HG03558 (cell line): ENCODE measurements at regions not wholly inside any gene's neighbourhood (a gene's known extent, or its start where the extent isn't known, plus 50 kb on each side); places are given as distances from the start of the nearest gene placed in this dataset.
"Not testable (repeated sequence)": the region's sequence is repeated elsewhere in the genome, so short reads cannot be mapped to it uniquely, and the experiment has no call there.

Source experiments
- ATAC-seq: cut with Tn5 transposase; IDR thresholded peaks from one replicate; pipeline ENCODE4 v1.9.1; 2021; ENCODE audit warnings: moderate number of reproducible peaks; ENCODE audit not compliant: unreplicated experiment; ENCODE audit errors: extremely low read depth

DNA sequence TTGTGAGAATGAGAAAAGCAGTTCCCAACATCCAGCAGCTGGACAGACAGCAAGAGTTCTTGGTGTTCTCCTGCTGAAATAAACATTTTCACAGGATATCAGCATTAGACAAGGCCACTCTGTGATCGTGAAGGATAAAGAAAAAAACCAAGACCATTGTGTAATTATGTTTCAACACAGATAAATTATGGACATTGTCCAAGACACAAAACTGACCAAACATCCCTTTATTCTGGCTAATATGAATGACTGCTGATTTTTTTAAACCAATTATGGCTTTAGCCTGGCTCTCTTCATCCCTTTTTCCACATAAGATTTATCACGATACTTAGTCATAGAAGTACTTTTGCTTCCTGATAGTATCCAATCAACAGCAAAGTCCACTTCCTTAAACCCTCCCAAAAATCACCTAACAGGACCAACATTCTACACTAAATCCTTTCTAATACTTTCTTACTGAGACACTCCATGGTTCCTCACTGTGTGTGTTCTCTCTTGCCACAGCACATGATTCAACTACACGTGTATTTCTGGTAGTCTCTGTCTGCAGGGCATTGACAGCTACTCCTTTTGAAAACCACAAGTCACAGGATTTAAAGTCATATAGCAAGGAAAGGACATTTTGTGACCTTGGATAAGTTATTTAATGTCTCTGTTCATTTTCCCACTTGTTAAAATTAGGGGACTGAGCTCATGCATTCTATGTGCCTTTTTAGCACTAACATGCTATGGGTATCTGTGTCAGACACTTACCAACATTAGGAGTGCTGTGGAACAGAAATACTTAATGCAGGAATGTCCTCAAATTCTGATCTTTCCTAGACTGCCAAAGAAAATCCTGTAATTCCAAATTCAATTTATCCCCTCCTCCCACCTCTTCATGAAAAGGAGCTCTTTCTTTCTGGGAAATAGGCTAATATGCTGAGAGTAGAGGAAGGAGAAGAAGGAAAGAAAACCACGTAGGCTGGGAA is 137.2 kb upstream of the PGRMC2 start:
- no peak for ATAC-seq

DNA sequence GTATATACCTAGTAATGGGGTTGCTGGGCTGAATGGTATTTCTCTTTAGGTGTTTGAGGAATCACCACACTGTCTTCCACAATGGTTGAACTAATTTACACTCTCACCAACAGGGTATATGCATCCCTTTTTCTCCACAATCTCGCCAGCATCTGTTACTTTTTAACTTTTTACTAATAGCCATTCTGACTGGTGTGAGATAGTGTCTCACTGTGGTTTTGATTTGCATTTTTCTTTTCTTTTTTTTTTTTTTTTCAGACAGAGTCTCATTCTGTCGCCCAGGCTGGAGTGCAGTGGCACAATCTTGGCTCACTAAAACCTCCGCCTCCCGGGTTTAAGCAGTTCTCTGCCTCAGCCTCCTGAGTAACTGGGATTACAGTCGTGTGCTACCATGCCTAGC is 134.7 kb upstream of the PGRMC2 start:
- ATAC-seq, result not testable (repeated sequence)

DNA sequence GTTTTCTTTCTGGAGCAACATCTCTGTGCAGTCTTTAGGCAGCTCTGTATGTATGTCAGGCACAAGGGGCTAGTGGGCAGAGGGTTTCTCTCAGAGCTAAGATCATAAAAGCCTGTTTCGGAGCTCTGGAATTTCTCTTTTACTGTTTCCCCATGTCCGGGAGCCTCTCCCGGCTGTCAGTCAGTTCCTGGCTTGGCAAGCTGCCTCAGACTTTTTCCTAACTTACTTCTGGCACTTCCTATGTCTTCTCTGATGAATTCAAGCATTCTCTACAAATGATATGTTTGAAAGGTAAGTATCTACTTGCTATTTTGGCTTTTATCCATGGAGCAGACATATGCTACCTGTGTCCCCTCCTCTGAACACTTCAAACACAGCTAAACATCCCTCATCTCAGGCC is 129.3 kb upstream of the PGRMC2 start:
- no peak for ATAC-seq

DNA sequence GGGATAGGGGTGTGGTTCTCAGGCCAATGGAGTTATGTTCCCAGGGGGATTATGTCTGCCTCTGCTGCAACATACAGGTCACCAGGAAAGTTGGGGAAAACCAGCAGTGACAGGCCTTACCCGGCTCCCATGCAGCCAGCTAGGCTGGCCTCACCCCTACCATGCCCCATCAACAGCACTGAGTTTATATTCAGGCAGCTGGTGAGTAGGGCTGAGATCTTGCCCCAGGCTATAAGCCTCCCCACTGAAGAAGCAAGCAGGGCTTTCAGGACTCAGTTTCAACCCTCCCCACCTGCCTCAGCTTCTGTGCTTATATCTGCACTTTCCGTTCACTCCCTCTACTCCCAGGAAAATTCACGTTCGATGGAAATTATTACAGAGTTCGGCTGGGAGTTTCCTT is 122.4 kb upstream of the PGRMC2 start:
- ATAC-seq, result no peak

DNA sequence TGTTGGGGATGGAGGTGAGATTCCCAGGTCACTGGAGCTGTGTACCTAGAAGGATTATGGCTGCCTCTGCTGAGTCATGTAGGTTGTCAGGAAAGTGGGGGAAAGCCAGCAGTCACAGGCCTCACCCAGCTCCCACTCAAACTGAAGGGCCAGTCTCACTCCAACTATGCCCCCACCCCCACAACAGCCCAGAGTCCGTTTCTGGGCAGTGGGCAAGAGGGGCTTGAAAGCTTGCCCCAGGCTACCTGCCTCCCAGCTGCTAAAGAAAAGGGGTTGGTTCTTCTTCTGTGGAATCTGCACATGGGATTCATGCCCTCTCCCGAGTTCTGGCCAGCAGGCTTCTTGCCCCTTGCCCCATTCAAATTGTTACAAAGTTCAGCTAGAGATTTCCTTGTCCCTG is 116.0 kb upstream of the PGRMC2 start:
- no peak for ATAC-seq

DNA sequence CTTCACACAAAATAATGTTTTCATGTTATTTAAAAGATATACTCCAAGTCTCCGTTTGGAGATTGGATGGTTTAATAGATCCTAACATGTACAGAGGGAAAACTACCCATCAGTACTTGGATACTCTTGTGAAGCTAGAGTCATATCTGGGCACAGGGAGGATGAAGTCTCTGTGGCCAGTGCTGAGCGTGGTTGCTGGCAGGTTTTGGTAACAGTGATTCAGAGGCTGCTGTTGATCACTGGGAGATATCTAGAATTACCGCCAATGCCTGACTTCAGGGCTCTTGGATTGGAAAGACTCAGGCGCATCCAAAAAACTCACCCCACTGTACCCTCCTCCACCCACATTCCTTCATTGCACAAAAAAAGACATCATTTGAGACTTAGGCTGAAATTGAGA is 107.2 kb upstream of the PGRMC2 start:
- ATAC-seq, result no peak

DNA sequence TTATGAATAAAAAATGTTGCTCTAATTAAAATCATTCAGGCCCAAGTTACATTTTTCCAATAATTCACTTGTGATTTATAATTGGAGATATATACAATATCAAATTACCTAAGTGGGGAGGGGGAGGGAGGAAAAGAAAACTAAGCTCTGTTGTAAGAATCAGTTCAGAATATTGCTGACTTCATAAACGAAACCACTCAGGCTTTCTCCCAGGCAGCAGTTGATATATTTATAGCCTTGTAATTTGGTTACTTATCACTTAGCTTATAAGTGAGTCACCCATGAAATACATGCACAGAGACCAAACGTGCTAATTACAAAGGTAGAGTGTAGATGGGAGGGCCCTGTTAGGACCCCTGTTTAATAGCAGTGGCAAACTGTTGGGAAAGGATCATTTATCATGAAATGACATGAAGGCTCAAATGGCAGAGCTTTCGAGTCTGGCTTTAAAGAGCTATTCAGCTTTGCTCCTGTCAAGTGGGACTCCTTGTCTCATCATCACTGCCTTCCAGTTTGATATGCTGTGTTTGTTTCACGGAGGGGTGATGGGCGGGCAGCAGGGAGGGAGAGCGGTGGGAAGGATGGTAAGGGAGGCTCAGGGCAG is 105.6 kb upstream of the PGRMC2 start:
- no peak for ATAC-seq

DNA sequence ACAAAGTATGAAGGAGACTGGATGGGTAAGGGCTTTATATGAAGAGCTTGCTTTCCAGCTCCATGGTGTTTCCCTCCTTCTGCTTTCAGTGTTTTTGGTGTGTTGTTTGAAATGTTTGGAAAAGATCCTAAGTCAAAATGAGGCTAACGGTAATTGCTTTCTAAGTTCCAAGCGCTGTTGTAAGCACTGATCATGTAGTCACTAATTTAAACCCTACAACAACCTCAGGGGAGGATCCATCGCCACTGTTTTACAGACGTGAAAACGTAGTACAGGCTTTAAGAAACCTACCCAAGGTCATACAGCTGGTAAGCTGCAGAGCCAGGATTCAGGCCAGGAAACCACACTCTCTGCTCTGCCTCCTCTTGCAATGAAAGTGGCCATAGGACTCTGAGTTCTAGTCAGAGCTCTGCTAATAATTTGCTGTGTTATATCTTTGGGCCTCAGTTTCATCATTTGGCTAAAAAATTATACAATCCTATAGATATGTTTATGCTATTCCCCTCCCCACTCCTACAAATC is 102.9 kb upstream of the PGRMC2 start:
- ATAC-seq, result no peak

DNA sequence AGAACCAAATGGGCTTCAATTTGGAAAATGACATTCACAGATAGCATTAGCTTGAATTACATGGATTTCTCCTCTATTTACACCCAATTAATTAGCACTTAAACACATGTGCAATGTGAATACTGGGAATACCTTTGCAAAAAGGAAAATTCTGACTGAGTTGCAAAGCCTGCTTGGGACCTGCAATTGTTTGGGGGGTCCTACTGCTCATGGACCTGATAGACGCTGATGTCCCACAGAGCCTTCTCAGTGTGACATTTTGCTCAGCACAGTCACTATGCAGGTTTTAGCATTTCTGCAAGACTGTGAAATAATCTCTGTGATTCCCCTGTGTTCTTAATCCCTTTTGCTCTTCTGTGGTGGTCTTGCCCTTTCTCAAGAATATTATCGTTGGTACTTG is 101.2 kb upstream of the PGRMC2 start:
- ATAC-seq, result no peak

DNA sequence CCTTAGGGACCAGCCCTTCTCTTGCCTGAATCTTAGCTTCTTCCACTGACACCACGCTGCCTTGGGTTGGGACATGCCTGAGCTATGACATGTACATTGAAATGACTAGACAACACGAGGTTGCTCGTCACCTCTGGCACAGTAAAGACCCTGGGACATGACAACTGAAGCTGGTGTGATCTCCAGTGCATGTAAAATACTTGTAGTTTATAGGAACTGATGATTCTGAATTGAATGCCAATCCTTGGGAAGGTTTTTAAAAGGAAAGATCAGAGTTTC is 100.7 kb upstream of the PGRMC2 start:
- no peak for ATAC-seq

DNA sequence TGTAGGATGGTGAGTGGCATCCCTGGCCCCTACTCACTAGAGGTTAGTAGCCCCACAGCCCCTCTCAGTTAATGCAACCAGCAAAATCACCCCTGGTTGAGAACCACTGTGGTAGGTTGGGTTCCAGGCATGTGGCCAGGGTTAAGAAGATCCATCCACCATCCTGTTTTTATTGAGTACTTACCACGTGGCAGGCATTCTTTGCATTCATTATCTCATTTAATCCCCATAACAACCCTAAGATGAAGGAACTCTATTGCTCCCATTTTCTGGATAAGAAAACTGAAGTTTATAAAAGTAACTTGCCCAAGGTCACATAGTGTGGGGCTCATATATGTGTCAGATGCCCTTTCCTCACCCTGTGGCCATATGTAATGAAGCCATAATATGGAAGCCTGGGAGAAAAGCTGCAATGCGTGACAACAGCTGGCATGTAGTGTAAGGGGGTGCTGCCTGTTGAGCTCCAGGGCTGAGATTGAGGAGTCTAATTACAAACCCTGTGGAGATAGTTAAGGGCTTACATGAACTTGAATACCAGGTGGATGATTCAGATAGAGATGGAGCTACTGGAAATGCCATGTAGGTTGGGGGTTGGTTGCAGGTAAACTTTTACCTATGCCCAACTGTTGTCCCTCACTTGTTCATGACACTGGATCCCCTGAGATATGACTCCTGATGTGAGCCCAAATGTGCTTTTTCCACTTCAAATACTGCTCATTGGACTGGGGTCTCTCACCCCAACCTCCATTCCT is 100.2 kb upstream of the PGRMC2 start:
- ATAC-seq, result no peak

DNA sequence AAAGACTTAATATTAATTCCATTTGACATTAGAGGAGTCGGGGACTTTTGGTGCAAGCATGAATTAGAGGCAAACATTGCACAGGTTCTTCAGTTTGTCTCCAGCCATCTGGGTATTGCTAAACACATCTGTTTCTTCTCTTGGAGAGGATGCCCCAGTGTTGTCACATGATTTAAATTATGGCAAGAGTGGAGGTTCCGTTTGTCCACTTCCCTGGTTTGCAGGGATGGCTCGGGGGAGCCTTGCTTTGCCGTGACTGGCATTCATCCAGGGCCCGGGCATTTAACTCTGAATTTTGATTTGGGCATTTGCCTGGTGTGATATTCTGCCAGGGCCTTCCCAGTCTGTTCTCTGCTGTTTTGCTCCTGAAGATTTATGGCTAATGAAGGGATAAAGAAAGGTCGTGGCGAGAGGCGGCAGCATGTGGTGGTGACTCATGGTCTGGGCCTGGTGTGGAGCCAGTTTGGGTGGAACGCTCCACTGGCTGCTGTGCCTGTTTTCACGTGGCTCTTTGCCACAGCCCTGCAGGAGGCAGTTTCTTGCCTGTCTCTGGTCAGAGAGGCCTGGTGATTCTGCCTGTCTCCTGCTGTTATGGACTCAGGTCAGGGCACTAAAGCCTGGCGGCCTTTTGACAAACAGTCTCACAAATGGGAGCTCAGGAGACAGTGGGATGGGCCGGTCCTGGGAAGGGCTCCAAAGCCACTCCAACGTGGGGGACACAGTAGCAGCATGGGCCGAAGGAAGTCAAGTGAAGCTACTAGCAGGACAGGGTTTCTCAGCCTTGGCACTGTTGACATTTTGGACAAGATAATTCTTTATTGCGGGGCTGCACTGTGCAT is 99.4 kb upstream of the PGRMC2 start:
- no peak for ATAC-seq

DNA sequence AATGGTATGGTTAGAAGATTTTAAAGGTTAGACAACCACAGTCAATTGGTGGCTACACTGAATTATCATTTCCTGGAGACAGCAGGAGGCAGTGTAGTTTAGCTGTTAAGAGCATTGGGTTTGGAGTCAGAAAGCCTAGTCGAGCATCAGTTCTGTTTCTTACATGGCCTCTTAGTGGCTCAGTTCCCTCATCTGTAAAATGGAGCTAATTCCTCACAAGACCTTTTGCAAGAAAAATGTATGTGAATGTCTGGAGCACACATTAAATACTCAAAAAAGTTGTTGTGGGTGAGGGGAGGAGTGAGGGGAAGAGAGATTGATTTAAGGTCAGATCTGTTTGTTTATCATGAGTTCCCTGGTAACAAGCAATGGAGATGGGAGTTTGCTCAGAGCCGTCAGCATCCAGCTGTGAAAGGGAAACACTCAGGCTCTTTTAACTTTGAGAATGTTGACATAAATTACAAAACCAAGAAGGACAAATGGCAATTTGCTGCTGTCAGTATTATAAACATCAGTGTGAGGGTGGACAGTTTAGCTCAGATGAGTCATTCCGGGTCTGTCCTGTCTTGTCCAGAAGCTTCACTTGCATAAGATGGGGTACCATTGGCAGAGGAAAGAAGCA is 98.2 kb upstream of the PGRMC2 start:
- ATAC-seq, result no peak

DNA sequence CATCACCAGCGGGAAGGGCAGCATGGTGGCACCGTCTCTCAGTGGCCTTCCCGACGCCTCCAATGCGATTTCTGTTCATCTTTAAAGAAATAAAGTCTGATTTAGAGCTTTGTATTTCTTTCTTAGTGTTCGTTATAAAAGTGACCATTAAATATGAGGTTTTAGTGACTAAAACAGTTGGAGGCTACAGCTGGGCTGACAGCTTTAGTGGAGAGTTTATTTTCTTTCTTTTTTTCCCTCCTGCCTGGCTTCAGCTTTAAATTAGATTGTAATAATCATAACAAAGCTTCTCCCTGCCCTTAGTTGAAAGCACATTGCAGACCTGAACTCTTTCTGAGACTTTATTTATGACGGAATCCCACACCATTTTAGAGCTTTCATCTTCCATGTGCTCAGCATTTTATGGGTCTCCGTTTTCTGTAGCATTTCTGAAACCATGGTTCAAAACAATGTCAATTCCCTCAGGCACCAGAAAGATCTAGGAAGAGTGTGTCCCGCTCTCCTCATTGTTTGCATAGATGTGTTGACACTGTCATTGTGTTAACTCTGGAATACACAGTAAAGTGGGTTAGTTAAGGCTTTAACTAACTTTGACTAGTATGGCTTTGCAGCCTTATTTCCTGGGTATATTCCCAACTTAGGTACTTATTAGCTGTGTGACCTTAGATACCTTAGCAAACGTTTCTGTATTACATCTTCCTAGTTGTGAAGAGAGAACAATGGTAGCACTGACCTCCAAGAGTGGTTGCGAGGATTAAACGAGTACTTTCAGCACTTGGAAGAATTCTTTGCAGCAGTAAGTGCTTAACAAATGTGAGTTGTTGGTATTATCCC is 97.4 kb upstream of the PGRMC2 start:
- no peak for ATAC-seq

DNA sequence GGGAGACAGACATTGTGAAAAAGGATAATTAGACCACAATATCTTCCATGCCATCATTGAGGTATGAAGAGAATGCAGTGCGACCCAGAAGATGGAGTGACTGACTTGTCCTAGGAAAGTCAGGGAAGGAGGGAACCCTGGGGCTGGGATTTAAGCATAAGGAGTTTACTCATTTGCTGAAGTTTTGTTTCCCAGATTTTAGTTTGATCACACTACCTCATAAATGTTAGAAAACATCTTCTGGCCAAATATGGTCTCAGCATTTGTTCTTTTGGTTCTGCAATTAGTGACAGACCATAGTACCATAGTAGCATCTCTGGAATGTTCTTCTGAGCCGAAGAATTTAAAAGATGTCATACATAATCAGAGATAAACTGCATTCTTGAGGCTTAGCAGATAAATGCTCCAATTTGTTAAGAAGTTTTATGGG is 96.5 kb upstream of the PGRMC2 start:
- ATAC-seq, result no peak

DNA sequence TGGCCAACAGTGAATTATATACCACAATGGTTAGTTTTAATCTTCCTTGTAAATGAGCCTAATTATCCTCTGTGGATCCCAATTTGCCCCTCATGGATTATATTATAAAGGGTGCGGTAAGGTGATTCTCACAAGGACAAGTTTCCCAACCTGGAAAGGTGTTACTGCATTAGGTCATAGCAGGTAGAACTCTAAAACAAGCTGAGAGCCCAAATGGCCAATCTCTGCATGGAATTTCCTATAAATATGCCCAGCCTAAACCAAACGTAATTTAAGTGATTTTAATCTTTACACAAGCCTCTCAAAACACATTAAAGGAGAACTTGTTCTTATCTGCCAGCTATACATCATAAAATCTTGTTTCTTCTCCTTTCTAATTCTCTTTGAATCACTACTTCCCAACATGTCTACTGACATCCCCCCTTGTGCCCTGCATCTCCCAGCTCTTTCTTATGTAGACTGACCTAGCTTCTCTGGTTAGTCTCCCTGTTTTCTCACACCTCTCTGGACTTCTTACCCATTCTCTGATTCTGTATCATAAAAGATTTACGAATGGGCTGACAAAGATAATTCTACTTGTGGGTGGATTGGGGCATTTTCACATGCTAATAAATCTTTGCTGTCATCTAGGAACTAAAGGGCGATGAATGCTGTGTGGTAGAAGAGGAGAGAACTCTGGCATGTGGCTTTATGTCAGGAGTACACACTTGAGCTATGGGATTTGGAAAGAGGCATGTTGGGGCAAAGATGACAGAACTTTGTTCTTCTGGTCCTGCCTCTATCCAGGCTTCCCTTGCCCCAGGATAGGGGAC is 94.3 kb upstream of the PGRMC2 start:
- no peak for ATAC-seq

DNA sequence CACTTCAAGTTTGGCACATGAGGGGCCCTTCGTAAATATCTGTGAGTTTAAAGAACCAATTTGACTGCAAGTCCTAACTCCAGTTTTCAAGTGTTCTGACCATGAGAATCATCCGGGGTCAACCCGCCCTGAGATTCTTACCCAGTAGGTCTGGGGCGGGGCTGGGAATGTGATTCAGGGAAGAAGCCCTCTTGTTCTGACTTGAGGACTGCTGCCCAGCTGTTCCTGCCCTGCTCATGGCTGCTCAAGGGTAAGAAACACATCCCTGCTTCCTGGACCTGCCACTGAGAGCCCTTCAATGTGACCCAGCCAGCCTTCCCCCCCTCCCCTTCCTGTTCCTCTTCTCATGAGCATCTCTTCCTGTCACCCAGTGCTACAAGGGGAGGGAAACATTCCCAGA is 92.7 kb upstream of the PGRMC2 start:
- no peak for ATAC-seq

DNA sequence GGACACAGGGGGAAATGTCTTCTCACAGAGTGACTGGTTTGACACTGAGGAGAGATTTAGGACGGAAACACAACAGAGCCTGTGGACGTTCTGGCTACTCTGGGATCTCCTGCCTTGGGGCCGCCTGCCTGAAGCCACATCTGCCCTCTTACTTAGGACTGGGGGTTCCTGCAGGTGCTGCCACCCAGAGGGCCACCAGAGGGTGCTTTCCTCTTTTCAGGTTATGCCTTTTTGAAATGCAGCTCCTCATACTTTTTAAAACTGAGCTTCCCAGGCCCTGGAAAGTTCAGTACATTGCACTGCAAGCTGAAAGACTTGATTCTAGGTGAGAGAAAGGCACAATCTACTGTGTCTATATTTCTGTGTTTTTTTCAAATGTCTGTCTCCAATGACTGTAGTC is 92.2 kb upstream of the PGRMC2 start:
- ATAC-seq, result no peak
